ENCODE measurements at regions not wholly inside any gene's neighbourhood (a gene's known extent, or its start where the extent isn't known, plus 50 kb on each side); places are given as distances from the start of the nearest gene placed in this dataset.

- H3K79me2 ChIP-seq (ENCODE audit: control insufficient read depth, insufficient read depth, low read length) = no peaks in the 10 kb centered on the region
- ATAC-seq (ENCODE audit: low read depth) = no peak
- H3K27me3 ChIP-seq (replicated peaks in 1 of 4; ENCODE audit: control extremely low read depth in 1 of 4, control insufficient read depth in 3 of 4, insufficient read depth in 4 of 4, low read length in 3 of 4) = no peaks in the 10 kb centered on the region
- DNase-seq = no peak
- no peaks in the 10 kb centered on the region for H3K4me1 ChIP-seq (ENCODE audit: control insufficient read depth in 2 of 2, insufficient read depth in 2 of 2, low read length in 2 of 2)
- TF ChIP-seq CTCF (IDR thresholded peaks at IDR 0.05) (no peak), EZH2 (IDR thresholded peaks at IDR 0.05; ENCODE audit: borderline replicate concordance, insufficient read depth, low read depth, low read length, poor library complexity, severe bottlenecking) (no peak)
- 50% methylated on average over 2 of the region's 2 CpGs for WGBS (ENCODE audit: insufficient coverage)
- no peak overlapping the region for H3K27ac ChIP-seq (ENCODE audit: low read length in 2 of 2)
- Mint-ChIP-seq H3K4me3 (no peak overlapping the region), H3K4me1 (no peaks in the 10 kb centered on the region), H3K27ac (no peak overlapping the region), H3K27me3 (peaks cover 10% of the 10 kb centered on the region), H3K9me3 (ENCODE audit: insufficient read depth) (peaks cover 14% of the 10 kb centered on the region)
- H2AFZ ChIP-seq (ENCODE audit: insufficient read depth, low read depth, low read length, poor library complexity, severe bottlenecking) = no peak overlapping the region
- H3K4me2 ChIP-seq (replicated peaks; ENCODE audit: low read depth, low read length, poor library complexity, severe bottlenecking) = no peak overlapping the region
- H3K9me3 ChIP-seq (ENCODE audit: control extremely low read depth in 1 of 3, control insufficient read depth in 2 of 3, insufficient read depth in 1 of 3, low read length in 2 of 3) = peaks cover 2 to 20% (median 9%) of the 10 kb centered on the region in 3 donors
- POLR2A ChIA-PET = no interaction called here
- intact Hi-C loops (cut with micrococcal nuclease) = no loop called here
- no peaks in the 10 kb centered on the region for H3K36me3 ChIP-seq (replicated peaks in 1 of 2; ENCODE audit: control extremely low read depth in 1 of 2, control insufficient read depth in 1 of 2, extremely low read depth in 1 of 2, insufficient read depth in 2 of 2, low read length in 1 of 2)
- CTCF ChIA-PET = no interaction called here
- no peaks in the 10 kb centered on the region for H4K20me1 ChIP-seq (ENCODE audit: control insufficient read depth, insufficient read depth, low read length, poor library complexity, severe bottlenecking)
- no peak overlapping the region for H3K4me3 ChIP-seq (ENCODE audit: control extremely low read depth in 1 of 5, extremely low read depth in 1 of 5, insufficient read depth in 1 of 5, low read depth in 2 of 5, low read length in 4 of 5)
- H3K9ac ChIP-seq (ENCODE audit: low read length) = no peak overlapping the region
Measured at GRCh38 chr14:88955455-88955854, 131.0 kb downstream of the TTC8 start.

GRCh38 chr14:88960496-88960895 is 136.0 kb downstream of the TTC8 start:
- H3K9me3 ChIP-seq (ENCODE audit: control extremely low read depth in 1 of 3, control insufficient read depth in 2 of 3, insufficient read depth in 1 of 3, low read length in 2 of 3) = no peaks in the 10 kb centered on the region
- CTCF ChIA-PET = interaction anchor here (0.7 kb wide), 1 partner anchor 280 kb away, joined by 3 read pairs; no protein-coding TSS in a partner anchor
- intact Hi-C loops (cut with micrococcal nuclease) = no loop called here

More at GRCh38 chr14:88960496-88960895, 136.0 kb downstream of the TTC8 start:
- no peak overlapping the region for H3K4me3 Mint-ChIP-seq
- no peak for TF ChIP-seq EZH2 (IDR thresholded peaks at IDR 0.05; ENCODE audit: borderline replicate concordance, insufficient read depth, low read depth, low read length, poor library complexity, severe bottlenecking)
- TF ChIP-seq CTCF (IDR thresholded peaks at IDR 0.05) = no peak
- no peaks in the 10 kb centered on the region for H3K9me3 Mint-ChIP-seq (ENCODE audit: insufficient read depth)
- no peaks in the 10 kb centered on the region for H3K4me1 Mint-ChIP-seq
- Histone ChIP-seq H4K20me1 (ENCODE audit: control insufficient read depth, insufficient read depth, low read length, poor library complexity, severe bottlenecking) (no peaks in the 10 kb centered on the region), H3K4me3 (ENCODE audit: control extremely low read depth in 1 of 5, extremely low read depth in 1 of 5, insufficient read depth in 1 of 5, low read depth in 2 of 5, low read length in 4 of 5) (no peak overlapping the region), H3K36me3 (replicated peaks in 1 of 2; ENCODE audit: control extremely low read depth in 1 of 2, control insufficient read depth in 1 of 2, extremely low read depth in 1 of 2, insufficient read depth in 2 of 2, low read length in 1 of 2) (no peaks in the 10 kb centered on the region), H3K4me1 (ENCODE audit: control insufficient read depth in 2 of 2, insufficient read depth in 2 of 2, low read length in 2 of 2) (no peaks in the 10 kb centered on the region), H3K27ac (ENCODE audit: low read length in 2 of 2) (no peak overlapping the region), H3K9ac (ENCODE audit: low read length) (no peak overlapping the region), H2AFZ (ENCODE audit: insufficient read depth, low read depth, low read length, poor library complexity, severe bottlenecking) (no peak overlapping the region), H3K4me2 (replicated peaks; ENCODE audit: low read depth, low read length, poor library complexity, severe bottlenecking) (no peak overlapping the region), H3K27me3 (replicated peaks in 1 of 4; ENCODE audit: control extremely low read depth in 1 of 4, control insufficient read depth in 3 of 4, insufficient read depth in 4 of 4, low read length in 3 of 4) (no peaks in the 10 kb centered on the region), H3K79me2 (ENCODE audit: control insufficient read depth, insufficient read depth, low read length) (no peaks in the 10 kb centered on the region)
- peaks cover 25% of the 10 kb centered on the region for H3K27me3 Mint-ChIP-seq
- H3K27ac Mint-ChIP-seq = no peak overlapping the region
- DNase-seq (no peak), ATAC-seq (ENCODE audit: low read depth) (no peak)
- WGBS (ENCODE audit: insufficient coverage) = 81% methylated on average over 3 of the region's 5 CpGs
- POLR2A ChIA-PET = no interaction called here

Measured in B cell (primary cell).